Colonic mucosa (tissue), 4 donors: ENCODE measurements at regions not wholly inside any gene's neighbourhood (a gene's known extent, or its start where the extent isn't known, plus 50 kb on each side); places are given as distances from the start of the nearest gene placed in this dataset.
"Not testable (repeated sequence)": the region's sequence is repeated elsewhere in the genome, so short reads cannot be mapped to it uniquely, and the experiment has no call there.

Experiments used
- DNase-seq: peaks from one replicate; pipeline ENCODE4 v3.0.0-alpha.2; 2020
- H3K27ac ChIP-seq: fragments of 200-600 bp; one replicate; pipeline ENCODE4 v1.8.0; 2021
- H3K27me3 ChIP-seq: fragments of 200-600 bp; one replicate; pipeline ENCODE4 v1.8.0; 2021
- H3K36me3 ChIP-seq: fragments of 200-600 bp; one replicate; pipeline ENCODE4 v1.8.0; 2021
- H3K4me1 ChIP-seq: fragments of 200-600 bp; one replicate; pipeline ENCODE4 v1.8.0; 2021; ENCODE audit warnings: mild to moderate bottlenecking
- H3K4me3 ChIP-seq: fragments of 200-600 bp; one replicate; pipeline ENCODE4 v1.8.0; 2021
- H3K9ac ChIP-seq, 2 donors: one replicate each; pipeline ENCODE4 v1.7.0; 2013; ENCODE audit warnings: control low read depth in 2 of 2, low read depth in 2 of 2, low read length in 2 of 2
- H3K9me3 ChIP-seq: fragments of 200-600 bp; one replicate; pipeline ENCODE4 v1.8.0; 2021
- intact Hi-C: fragments of 100-400 bp; cut with DNase I; formaldehyde crosslinking; loops from one replicate; pipeline ENCODE4 v1.14.1; 2022
- TF ChIP-seq, protein P1 (sequence below): fragments of 200-600 bp; IDR thresholded peaks from one replicate; pipeline ENCODE4 v1.8.0; 2022; ENCODE audit warnings: antibody characterized with exemption, mild to moderate bottlenecking
- donor health status: healthy.
- donor health status: DM: no; HTN: no; CAD: no.
- donor health status: DM: no; HTN: no; CAD: no.

DNA sequence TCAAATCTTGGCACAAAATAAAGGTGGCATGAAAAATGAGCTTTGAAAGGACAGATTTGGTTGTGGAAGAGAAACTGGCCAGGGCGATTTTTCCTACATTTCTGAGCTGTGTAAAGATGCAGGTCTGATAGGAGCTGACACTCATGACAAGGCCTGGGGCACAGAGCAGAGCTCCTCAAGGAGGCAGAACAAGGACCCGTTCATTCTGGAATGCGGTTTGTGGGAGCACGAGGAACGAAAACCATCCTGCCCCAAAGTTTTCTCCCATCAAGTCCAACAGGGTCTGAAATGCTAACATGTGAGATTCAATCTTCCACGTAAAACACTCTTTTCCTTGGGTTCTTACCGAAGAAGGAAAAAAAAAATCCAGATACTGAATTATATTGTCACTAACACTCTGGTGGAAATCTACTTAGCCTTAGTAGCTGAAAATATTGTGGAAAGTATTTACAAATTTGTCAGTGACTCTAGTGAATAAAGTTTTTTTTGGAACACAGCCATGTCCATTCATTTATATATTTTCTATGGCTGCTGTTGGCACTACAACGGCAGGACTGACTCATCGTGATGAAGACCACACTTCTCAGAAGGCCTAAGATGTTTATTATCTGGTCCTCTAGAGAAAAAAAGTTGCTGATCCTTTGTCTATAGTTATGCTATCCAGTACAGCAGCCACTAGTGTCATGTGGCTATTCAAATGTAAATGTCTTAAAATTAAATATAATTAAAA, 215.7 kb downstream of the BAMBI start:
- Histone ChIP-seq H3K9ac (no peak overlapping the region), H3K4me1 (no peaks in the 10 kb centered on the region), H3K36me3 (no peaks in the 10 kb centered on the region), H3K27ac (no peak overlapping the region), H3K27me3 (no peaks in the 10 kb centered on the region), H3K4me3 (no peak overlapping the region), H3K9me3 (no peaks in the 10 kb centered on the region)
- intact Hi-C loops: no loop called here
- DNase-seq: no peak
- TF ChIP-seq, protein P1, sequence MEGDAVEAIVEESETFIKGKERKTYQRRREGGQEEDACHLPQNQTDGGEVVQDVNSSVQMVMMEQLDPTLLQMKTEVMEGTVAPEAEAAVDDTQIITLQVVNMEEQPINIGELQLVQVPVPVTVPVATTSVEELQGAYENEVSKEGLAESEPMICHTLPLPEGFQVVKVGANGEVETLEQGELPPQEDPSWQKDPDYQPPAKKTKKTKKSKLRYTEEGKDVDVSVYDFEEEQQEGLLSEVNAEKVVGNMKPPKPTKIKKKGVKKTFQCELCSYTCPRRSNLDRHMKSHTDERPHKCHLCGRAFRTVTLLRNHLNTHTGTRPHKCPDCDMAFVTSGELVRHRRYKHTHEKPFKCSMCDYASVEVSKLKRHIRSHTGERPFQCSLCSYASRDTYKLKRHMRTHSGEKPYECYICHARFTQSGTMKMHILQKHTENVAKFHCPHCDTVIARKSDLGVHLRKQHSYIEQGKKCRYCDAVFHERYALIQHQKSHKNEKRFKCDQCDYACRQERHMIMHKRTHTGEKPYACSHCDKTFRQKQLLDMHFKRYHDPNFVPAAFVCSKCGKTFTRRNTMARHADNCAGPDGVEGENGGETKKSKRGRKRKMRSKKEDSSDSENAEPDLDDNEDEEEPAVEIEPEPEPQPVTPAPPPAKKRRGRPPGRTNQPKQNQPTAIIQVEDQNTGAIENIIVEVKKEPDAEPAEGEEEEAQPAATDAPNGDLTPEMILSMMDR: no peak

- H3K27ac ChIP-seq: no peak overlapping the region
- no peaks in the 10 kb centered on the region for H3K27me3 ChIP-seq
- no peak overlapping the region for H3K4me3 ChIP-seq
- H3K36me3 ChIP-seq: no peaks in the 10 kb centered on the region
- DNase-seq: no peak
- TF ChIP-seq, protein P1: no peak
- intact Hi-C loops: no loop called here
- H3K9ac ChIP-seq: no peak overlapping the region
- H3K4me1 ChIP-seq: no peaks in the 10 kb centered on the region
- H3K9me3 ChIP-seq: no peaks in the 10 kb centered on the region
These were observed 216.8 kb downstream of the BAMBI start for GRCh38 chr10:28894146-28894545.

DNA sequence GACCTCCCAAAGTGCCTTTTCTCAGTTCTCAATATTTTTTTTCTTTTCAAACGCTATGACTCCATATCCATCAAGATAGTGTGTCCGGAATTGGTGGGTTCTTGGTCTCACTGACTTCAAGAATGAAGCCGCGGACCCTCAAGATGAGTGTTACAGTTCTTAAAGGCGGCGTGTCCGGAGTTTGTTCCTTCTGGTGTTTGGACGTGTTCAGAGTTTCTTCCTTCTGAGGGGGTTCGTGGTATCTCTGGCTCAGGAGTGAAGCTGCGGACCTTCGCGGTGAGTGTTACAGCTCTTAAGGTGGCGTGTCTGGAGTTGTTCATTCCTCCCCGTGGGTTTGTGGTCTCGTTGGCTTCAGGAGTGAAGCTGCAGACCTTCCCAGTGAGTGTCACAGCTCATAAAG, 218.3 kb downstream of the BAMBI start:
- H3K4me1 ChIP-seq, H3K9ac ChIP-seq, intact Hi-C loops: not testable (repeated sequence)

DNA sequence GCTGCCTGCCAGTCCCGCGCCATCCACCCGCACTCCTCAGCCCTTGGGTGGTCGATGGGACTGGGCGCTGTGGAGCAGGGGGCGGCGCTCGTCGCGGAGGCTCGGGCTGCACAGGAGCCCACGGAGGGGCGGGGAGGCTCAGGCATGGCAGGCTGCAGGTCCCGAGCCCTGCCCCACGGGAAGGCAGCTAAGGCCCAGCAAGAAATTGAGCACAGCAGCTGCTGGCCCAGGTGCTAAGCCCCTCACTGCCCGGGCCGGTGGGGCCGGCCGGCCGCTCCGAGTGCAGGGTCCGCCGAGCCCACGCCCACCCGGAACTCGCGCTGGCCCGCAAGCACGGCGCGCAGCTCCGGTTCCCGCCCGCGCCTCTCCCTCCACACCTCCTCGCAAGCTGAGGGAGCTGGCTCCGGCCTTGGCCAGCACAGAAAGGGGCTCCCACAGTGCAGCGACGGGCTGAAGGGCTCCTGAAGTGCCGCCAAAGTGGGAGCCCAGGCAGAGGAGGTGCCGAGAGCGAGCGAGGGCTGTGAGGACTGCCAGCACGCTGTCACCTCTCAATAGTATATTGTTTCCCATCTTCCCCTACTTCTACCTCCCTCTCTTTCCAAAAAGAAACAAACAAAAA, 219.6 kb downstream of the BAMBI start:
- DNase-seq, H3K36me3 ChIP-seq, H3K27me3 ChIP-seq, intact Hi-C loops, H3K27ac ChIP-seq, H3K4me3 ChIP-seq, H3K9me3 ChIP-seq, H3K4me1 ChIP-seq, H3K9ac ChIP-seq: not testable (repeated sequence)

More for the DNA sequence above, 218.3 kb downstream of the BAMBI start:
- H3K27ac ChIP-seq, H3K4me3 ChIP-seq, H3K9me3 ChIP-seq, H3K27me3 ChIP-seq, DNase-seq, H3K36me3 ChIP-seq: not testable (repeated sequence)

DNA sequence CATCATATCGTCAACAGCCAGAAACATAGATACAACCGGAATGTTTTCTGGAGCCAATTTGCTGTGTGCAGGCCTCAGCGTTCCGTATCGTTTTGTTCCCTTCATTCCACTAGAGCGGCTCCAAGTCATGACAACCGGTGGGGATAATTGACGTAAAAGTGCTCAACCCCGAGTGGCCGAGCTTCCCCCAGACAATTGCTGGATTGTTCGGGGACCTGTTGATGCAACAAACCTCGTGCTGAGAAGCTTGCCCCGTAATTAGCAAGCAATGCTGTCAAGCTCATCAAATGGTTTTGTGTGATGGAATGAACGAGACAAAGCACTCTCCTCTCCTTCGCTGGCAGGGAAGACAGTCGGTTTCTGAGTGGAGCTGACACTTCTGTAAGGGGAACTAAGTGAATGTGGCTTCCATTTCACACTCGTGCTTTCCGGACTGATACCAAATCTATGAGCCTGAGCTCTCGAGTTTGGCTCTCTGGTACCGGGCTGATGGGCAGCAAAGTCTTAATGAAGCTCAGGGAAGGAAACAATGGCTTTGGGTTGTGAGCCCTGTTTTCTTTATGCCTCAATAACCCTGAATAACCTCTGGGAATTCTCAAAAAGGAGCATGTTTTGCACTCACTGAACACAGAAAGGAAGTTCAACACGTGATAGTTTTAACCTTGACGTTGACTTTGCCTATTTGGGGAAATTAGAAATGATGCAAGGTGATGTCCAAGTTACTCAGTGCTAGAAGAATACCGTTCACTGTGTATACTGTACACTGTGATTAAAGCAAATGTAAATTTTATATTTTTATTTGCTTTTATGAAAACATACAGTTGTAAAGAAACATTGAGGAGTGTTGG, 220.5 kb downstream of the BAMBI start:
- no peaks in the 10 kb centered on the region for H3K9me3 ChIP-seq
- intact Hi-C loops: no loop called here
- no peak overlapping the region for H3K27ac ChIP-seq
- H3K9ac ChIP-seq: no peak overlapping the region
- H3K4me1 ChIP-seq: no peaks in the 10 kb centered on the region
- no peak for DNase-seq
- H3K36me3 ChIP-seq: no peaks in the 10 kb centered on the region
- TF ChIP-seq, protein P1: no peak
- H3K27me3 ChIP-seq: no peaks in the 10 kb centered on the region
- no peak overlapping the region for H3K4me3 ChIP-seq

GRCh38 chr10:28902215-28902614, 224.9 kb downstream of the BAMBI start:
- intact Hi-C loops: no loop called here

More at GRCh38 chr10:28902215-28902614, 224.9 kb downstream of the BAMBI start:
- Histone ChIP-seq H3K9ac (no peak overlapping the region), H3K27ac (no peak overlapping the region), H3K27me3 (no peaks in the 10 kb centered on the region), H3K4me1 (no peaks in the 10 kb centered on the region), H3K4me3 (no peak overlapping the region), H3K36me3 (no peaks in the 10 kb centered on the region), H3K9me3 (no peaks in the 10 kb centered on the region)
- DNase-seq: no peak
- TF ChIP-seq, protein P1: no peak
